HL-60 (cell line): ENCODE measurements at regions not wholly inside any gene's neighbourhood (a gene's known extent, or its start where the extent isn't known, plus 50 kb on each side); places are given as distances from the start of the nearest gene placed in this dataset.
A peak's percentile ranks its signal among the peaks of the same experiment; 100 is the strongest.

Experiments used
- DNase-seq, 2 experiments: peaks; one replicate each; pipeline ENCODE4 v3.0.0-alpha.2; 2010 to 2020; ENCODE audit warnings: low read depth in 1 of 2, low spot score in 1 of 2
- H3K27ac ChIP-seq: fragments of 250-450 bp; sonication (Bioruptor Pico); replicated peaks from 2 replicates; pipeline ENCODE4 v1.5.1; 2020; ENCODE audit warnings: mild to moderate bottlenecking, moderate library complexity
- H3K27me3 ChIP-seq: fragments of 250-450 bp; sonication (Bioruptor Pico); 2 replicates; pipeline ENCODE4 v1.5.1; 2021; ENCODE audit warnings: mild to moderate bottlenecking, moderate library complexity; ENCODE audit not compliant: insufficient read depth, poor library complexity, severe bottlenecking
- H3K4me3 ChIP-seq: replicated peaks from 2 replicates; pipeline ENCODE4 v1.5.1; 2011; ENCODE audit warnings: mild to moderate bottlenecking, control low read depth, low read length; ENCODE audit not compliant: insufficient read depth
- CTCF ChIP-seq: IDR thresholded peaks from one replicate; pipeline ENCODE4 v1.5.1; 2011; ENCODE audit warnings: low read length, control low read depth, inconsistent platforms; ENCODE audit not compliant: insufficient read depth
- GABPA ChIP-seq: IDR thresholded peaks from 2 replicates; pipeline ENCODE4 v1.6.1; 2012; ENCODE audit warnings: low read depth
- POLR2AphosphoS5 ChIP-seq: IDR thresholded peaks from 2 replicates; pipeline ENCODE4 v1.6.1; 2012; ENCODE audit warnings: low read depth
- REST ChIP-seq: IDR thresholded peaks from 2 replicates; pipeline ENCODE4 v1.6.1; 2012; ENCODE audit warnings: low read depth; ENCODE audit not compliant: insufficient replicate concordance
- SPI1 ChIP-seq: IDR thresholded peaks from 2 replicates; pipeline ENCODE4 v1.6.1; 2012; ENCODE audit warnings: low read depth, mild to moderate bottlenecking, borderline replicate concordance

GRCh38 chr7:42735081-42735480, 176.8 kb downstream of the C7orf25 start:
- Histone ChIP-seq H3K4me3 (no peak overlapping the region), H3K27me3 (no peaks in the 10 kb centered on the region), H3K27ac (no peak overlapping the region)
- TF ChIP-seq POLR2AphosphoS5 (no peak), GABPA (no peak), SPI1 (no peak), REST (no peak), CTCF (no peak)
- no peak for DNase-seq

GRCh38 chr7:42734568-42734967, 177.3 kb downstream of the C7orf25 start:
- DNase-seq: no peak
- Histone ChIP-seq H3K27me3 (no peaks in the 10 kb centered on the region), H3K27ac (no peak overlapping the region), H3K4me3 (no peak overlapping the region)
- TF ChIP-seq REST (no peak), SPI1 (no peak)

- DNase-seq: peak in 1 of 2 experiments; percentile 18
- Histone ChIP-seq H3K27ac (no peak overlapping the region), H3K4me3 (no peak overlapping the region), H3K27me3 (no peaks in the 10 kb centered on the region)
- TF ChIP-seq REST: no peak
- 0 out of 2 replicates have a peak, but pooled peaks have one; percentile 33 for TF ChIP-seq SPI1
Measured at GRCh38 chr7:42733040-42733439, 178.8 kb downstream of the C7orf25 start.

GRCh38 chr7:42730586-42730985, 181.3 kb downstream of the C7orf25 start:
- H3K27me3 ChIP-seq: no peaks in the 10 kb centered on the region
- no peak overlapping the region for H3K4me3 ChIP-seq
- DNase-seq: no peak
- no peak overlapping the region for H3K27ac ChIP-seq
- TF ChIP-seq SPI1: no peak

- Histone ChIP-seq H3K27me3 (no peaks in the 10 kb centered on the region), H3K4me3 (no peak overlapping the region), H3K27ac (no peak overlapping the region)
- no peak for DNase-seq
- no peak for TF ChIP-seq SPI1
- TF ChIP-seq GABPA: no peak
- no peak for TF ChIP-seq REST
- no peak for TF ChIP-seq CTCF
- TF ChIP-seq POLR2AphosphoS5: no peak
Measured at GRCh38 chr7:42729053-42729765, 182.7 kb downstream of the C7orf25 start.
